SIG-M5 treated with dmso at 0.1 percent for 504 hours (cell line): ENCODE measurements at regions not wholly inside any gene's neighbourhood (a gene's known extent, or its start where the extent isn't known, plus 50 kb on each side); places are given as distances from the start of the nearest gene placed in this dataset.

Experiments used
- DNase-seq: peaks from one replicate; lab custom pipeline; 2025; ENCODE audit not compliant: unreplicated experiment; lab: John Stamatoyannopoulos, UW

- no peak for DNase-seq
These were observed 155.4 kb upstream of the DUSP10 start for GRCh38 chr1:221897321-221897721.

- no peak for DNase-seq
These were observed 150.5 kb upstream of the DUSP10 start for GRCh38 chr1:221892301-221892830.

GRCh38 chr1:221891708-221892107 lies 149.8 kb upstream of the DUSP10 start:
- no peak for DNase-seq

GRCh38 chr1:221888801-221889200 lies 146.9 kb upstream of the DUSP10 start:
- DNase-seq, result no peak

GRCh38 chr1:221888218-221888617 lies 146.3 kb upstream of the DUSP10 start:
- no peak for DNase-seq

GRCh38 chr1:221887758-221888157 lies 145.9 kb upstream of the DUSP10 start:
- no peak for DNase-seq

- DNase-seq, result no peak
These were observed 145.5 kb upstream of the DUSP10 start for GRCh38 chr1:221887415-221887746.

GRCh38 chr1:221886743-221887414 lies 145.0 kb upstream of the DUSP10 start:
- peak; percentile 20 for DNase-seq

GRCh38 chr1:221886311-221886710 lies 144.4 kb upstream of the DUSP10 start:
- no peak for DNase-seq

GRCh38 chr1:221884821-221885220 lies 142.9 kb upstream of the DUSP10 start:
- no peak for DNase-seq

GRCh38 chr1:221881805-221882581 lies 140.1 kb upstream of the DUSP10 start:
- DNase-seq, result no peak

GRCh38 chr1:221880182-221880581 lies 138.3 kb upstream of the DUSP10 start:
- DNase-seq, result no peak

GRCh38 chr1:221878134-221878533 lies 136.2 kb upstream of the DUSP10 start:
- peak; percentile 16 for DNase-seq

- DNase-seq, result no peak
These were observed 135.4 kb upstream of the DUSP10 start for GRCh38 chr1:221877311-221877710.

- DNase-seq, result no peak
These were observed 133.1 kb upstream of the DUSP10 start for GRCh38 chr1:221875004-221875330.

GRCh38 chr1:221874285-221875003 lies 132.6 kb upstream of the DUSP10 start:
- no peak for DNase-seq

GRCh38 chr1:221873673-221874072 lies 131.8 kb upstream of the DUSP10 start:
- peak; percentile 25 for DNase-seq

GRCh38 chr1:221871056-221871455 lies 129.2 kb upstream of the DUSP10 start:
- no peak for DNase-seq

- DNase-seq, result no peak
These were observed 127.9 kb upstream of the DUSP10 start for GRCh38 chr1:221869779-221870178.

- DNase-seq, result no peak
These were observed 126.9 kb upstream of the DUSP10 start for GRCh38 chr1:221868593-221869303.

GRCh38 chr1:221867003-221867402 lies 125.1 kb upstream of the DUSP10 start:
- DNase-seq, result no peak
